Endodermal cell (in vitro differentiated cells): ENCODE measurements at regions not wholly inside any gene's neighbourhood (a gene's known extent, or its start where the extent isn't known, plus 50 kb on each side); places are given as distances from the start of the nearest gene placed in this dataset.

Experiments
- DNase-seq: peaks from one replicate; pipeline ENCODE4 v3.0.0-alpha.2; 2017
- H3K27ac ChIP-seq: 2 replicates; pipeline ENCODE4 v1.5.1; 2013; ENCODE audit warnings: mild to moderate bottlenecking, low read depth, low read length, moderate library complexity
- H3K27me3 ChIP-seq: 2 replicates; pipeline ENCODE4 v1.6.1; 2013; ENCODE audit warnings: mild to moderate bottlenecking, low read length, moderate library complexity; ENCODE audit not compliant: insufficient read depth, control insufficient read depth, poor library complexity, severe bottlenecking
- H3K36me3 ChIP-seq: 2 replicates; pipeline ENCODE4 v1.7.0; 2013; ENCODE audit warnings: mild to moderate bottlenecking, low read length, moderate library complexity; ENCODE audit not compliant: control insufficient read depth, insufficient read depth
- H3K4me1 ChIP-seq: one replicate; pipeline ENCODE4 v1.7.0; 2013; ENCODE audit warnings: low read length; ENCODE audit not compliant: control insufficient read depth, insufficient read depth
- H3K4me3 ChIP-seq: 2 replicates; pipeline ENCODE4 v1.5.1; 2013; ENCODE audit warnings: mild to moderate bottlenecking, low read length, moderate library complexity
- H3K9ac ChIP-seq: 2 replicates; pipeline ENCODE4 v1.6.1; 2013; ENCODE audit warnings: mild to moderate bottlenecking, low read length, moderate library complexity; ENCODE audit not compliant: poor library complexity, severe bottlenecking; ENCODE audit errors: extremely low read depth
- H3K9me3 ChIP-seq: 2 replicates; pipeline ENCODE4 v1.6.1; 2013; ENCODE audit warnings: mild to moderate bottlenecking, low read length, moderate library complexity; ENCODE audit not compliant: control insufficient read depth
- H3K27ac Mint-ChIP-seq: 2 replicates; pipeline ENCODE4 v1.8.0; 2020; ENCODE audit warnings: mixed read lengths
- H3K27me3 Mint-ChIP-seq: 2 replicates; pipeline ENCODE4 v1.8.0; 2021; ENCODE audit warnings: mild to moderate bottlenecking, mixed read lengths; ENCODE audit not compliant: insufficient read depth
- H3K36me3 Mint-ChIP-seq: 2 replicates; pipeline ENCODE4 v1.8.0; 2020; ENCODE audit warnings: low read depth, mixed read lengths
- H3K4me1 Mint-ChIP-seq: 2 replicates; pipeline ENCODE4 v1.8.0; 2020; ENCODE audit warnings: mixed read lengths
- H3K4me3 Mint-ChIP-seq: 2 replicates; pipeline ENCODE4 v1.8.0; 2020; ENCODE audit warnings: mild to moderate bottlenecking, moderate library complexity, mixed read lengths
- H3K9me3 Mint-ChIP-seq: 2 replicates; pipeline ENCODE4 v1.8.0; 2020; ENCODE audit warnings: mild to moderate bottlenecking, mixed read lengths
- CTCF ChIP-seq: fragments of 200-600 bp; sonication (generic); conservative IDR thresholded peaks from 2 replicates; pipeline ENCODE4 v1.5.0; 2021; ENCODE audit warnings: antibody characterized with exemption, mild to moderate bottlenecking
- WGBS, 2 experiments: methylation state at CpG; one replicate each; pipeline versions ENCODE4 v1.1.5 to v1.1.7; 2013; ENCODE audit warnings: missing lambda C conversion rate in 2 of 2, mixed read lengths in 1 of 2; ENCODE audit not compliant: insufficient coverage in 1 of 2, insufficient read length in 1 of 2; 5-methylcytosine and 5-hydroxymethylcytosine counted together

- WGBS, 2 experiments, result 86 to 89% methylated on average over 6 of the region's 6 CpGs
Measured at GRCh38 chr18:59041296-59041695, 98.4 kb upstream of the SEC11C start.

DNA sequence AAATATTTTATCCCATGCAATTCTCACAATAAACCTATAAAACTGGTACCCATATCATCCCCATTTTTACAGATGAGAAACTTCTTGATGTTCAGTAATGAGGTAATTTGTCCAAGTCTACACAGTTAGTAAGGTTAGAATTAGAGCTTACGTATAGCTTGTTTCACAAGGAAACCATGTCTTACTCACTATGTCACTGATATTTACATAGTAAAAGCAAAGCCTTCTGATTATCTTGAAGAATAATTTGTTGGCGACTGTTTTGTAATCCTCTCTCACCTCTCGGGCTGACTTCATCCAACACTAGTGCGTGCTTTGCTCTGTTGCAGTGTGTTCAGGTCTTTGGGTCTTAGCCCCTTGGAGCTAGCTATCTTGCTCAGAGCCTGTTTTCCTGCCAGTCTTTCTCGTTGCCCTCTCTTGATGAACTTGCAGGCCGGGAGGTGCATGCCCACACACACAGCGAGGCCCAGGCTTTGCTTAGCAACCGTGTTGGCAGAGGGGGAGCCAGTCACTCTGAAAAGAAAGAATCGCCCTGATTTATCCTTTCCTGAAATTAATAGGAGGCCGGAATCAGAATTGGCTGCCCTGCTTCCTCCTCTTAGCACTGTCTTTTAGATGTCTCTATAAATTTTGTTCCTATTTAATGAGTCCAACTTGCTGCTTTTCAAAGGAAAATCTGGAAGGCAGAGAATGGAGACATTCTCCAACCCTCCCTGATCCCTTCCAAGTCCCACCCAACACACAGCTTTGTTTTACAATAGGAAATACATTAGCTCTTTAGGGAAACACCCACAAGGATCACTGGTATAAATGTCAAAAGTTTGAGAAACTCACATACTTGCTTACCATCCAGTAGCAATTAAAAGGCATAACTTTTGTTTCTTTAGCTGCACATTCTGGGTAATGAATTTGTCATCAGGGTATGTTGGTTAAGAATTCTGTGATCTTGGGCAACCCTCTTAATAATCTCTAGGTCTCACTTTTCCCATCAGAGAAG, 97.6 kb upstream of the SEC11C start:
- Histone ChIP-seq H3K4me3 (no peak overlapping the region), H3K9me3 (no peaks in the 10 kb centered on the region), H3K36me3 (no peaks in the 10 kb centered on the region), H3K4me1 (no peaks in the 10 kb centered on the region), H3K27ac (no peak overlapping the region), H3K9ac (no peak overlapping the region), H3K27me3 (no peaks in the 10 kb centered on the region)
- no peaks in the 10 kb centered on the region for H3K27me3 Mint-ChIP-seq
- peak; percentile 38 for DNase-seq
- WGBS, 2 experiments, result 71 to 75% methylated on average over 9 to 10 of the region's 10 CpGs
- no peaks in the 10 kb centered on the region for H3K36me3 Mint-ChIP-seq
- no peak overlapping the region for H3K27ac Mint-ChIP-seq
- H3K9me3 Mint-ChIP-seq, result no peaks in the 10 kb centered on the region
- no peak for TF ChIP-seq CTCF
- H3K4me1 Mint-ChIP-seq, result no peaks in the 10 kb centered on the region
- H3K4me3 Mint-ChIP-seq, result no peak overlapping the region

More at GRCh38 chr18:59041296-59041695, 98.4 kb upstream of the SEC11C start:
- Histone ChIP-seq H3K27ac (no peak overlapping the region), H3K9ac (no peak overlapping the region), H3K27me3 (no peaks in the 10 kb centered on the region), H3K9me3 (no peaks in the 10 kb centered on the region), H3K36me3 (no peaks in the 10 kb centered on the region), H3K4me3 (no peak overlapping the region), H3K4me1 (no peaks in the 10 kb centered on the region)
- Mint-ChIP-seq H3K4me3 (no peak overlapping the region), H3K9me3 (no peaks in the 10 kb centered on the region), H3K36me3 (no peaks in the 10 kb centered on the region), H3K27ac (no peak overlapping the region), H3K4me1 (no peaks in the 10 kb centered on the region), H3K27me3 (no peaks in the 10 kb centered on the region)
- TF ChIP-seq CTCF, result no peak
- peak; percentile 31 for DNase-seq

DNA sequence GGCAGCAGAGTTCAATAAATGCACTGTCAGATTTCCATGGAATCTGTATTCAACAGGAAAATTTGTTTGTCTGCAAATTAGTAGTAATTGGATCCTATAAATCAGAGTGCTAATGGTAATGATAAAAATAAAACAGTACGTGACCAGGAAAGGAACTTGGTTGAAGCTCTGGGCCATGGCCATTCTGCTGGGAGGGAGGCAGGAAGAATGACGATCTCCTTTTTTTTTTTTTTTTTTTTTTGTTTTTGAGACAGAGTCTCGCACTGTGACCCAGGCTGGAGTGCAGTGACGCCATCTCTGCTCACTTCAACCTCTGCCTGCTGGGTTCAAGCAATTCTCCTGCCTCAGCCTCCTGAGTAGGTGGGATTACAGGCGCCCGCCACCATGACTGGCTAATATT, 94.8 kb upstream of the SEC11C start:
- Mint-ChIP-seq H3K27me3 (no peaks in the 10 kb centered on the region), H3K36me3 (no peaks in the 10 kb centered on the region), H3K4me1 (peaks cover 11% of the 10 kb centered on the region), H3K4me3 (no peak overlapping the region), H3K27ac (no peak overlapping the region), H3K9me3 (no peaks in the 10 kb centered on the region)
- Histone ChIP-seq H3K9me3 (no peaks in the 10 kb centered on the region), H3K4me3 (no peak overlapping the region), H3K36me3 (no peaks in the 10 kb centered on the region), H3K9ac (no peak overlapping the region), H3K27me3 (no peaks in the 10 kb centered on the region), H3K4me1 (peaks cover 3% of the 10 kb centered on the region), H3K27ac (no peak overlapping the region)
- no peak for TF ChIP-seq CTCF
- no peak for DNase-seq
- 97 to 98% methylated on average over 4 to 6 of the region's 6 CpGs for WGBS, 2 experiments
